ENCODE measurements at regions not wholly inside any gene's neighbourhood (a gene's known extent, or its start where the extent isn't known, plus 50 kb on each side); places are given as distances from the start of the nearest gene placed in this dataset.
"Not testable (repeated sequence)": the region's sequence is repeated elsewhere in the genome, so short reads cannot be mapped to it uniquely, and the experiment has no call there.

- no peaks in the 10 kb centered on the region for H3K36me3 Mint-ChIP-seq
- no peak for ATAC-seq
- H3K27me3 Mint-ChIP-seq (ENCODE audit: low read depth in 2 of 2) = peaks cover 28 to 46% of the 10 kb centered on the region in 2 donors
Measured at GRCh38 chr2:47964277-47964676, 58.0 kb upstream of the FBXO11 start.

GRCh38 chr2:47964722-47965434 lies 58.6 kb upstream of the FBXO11 start:
- TF ChIP-seq, protein P1, sequence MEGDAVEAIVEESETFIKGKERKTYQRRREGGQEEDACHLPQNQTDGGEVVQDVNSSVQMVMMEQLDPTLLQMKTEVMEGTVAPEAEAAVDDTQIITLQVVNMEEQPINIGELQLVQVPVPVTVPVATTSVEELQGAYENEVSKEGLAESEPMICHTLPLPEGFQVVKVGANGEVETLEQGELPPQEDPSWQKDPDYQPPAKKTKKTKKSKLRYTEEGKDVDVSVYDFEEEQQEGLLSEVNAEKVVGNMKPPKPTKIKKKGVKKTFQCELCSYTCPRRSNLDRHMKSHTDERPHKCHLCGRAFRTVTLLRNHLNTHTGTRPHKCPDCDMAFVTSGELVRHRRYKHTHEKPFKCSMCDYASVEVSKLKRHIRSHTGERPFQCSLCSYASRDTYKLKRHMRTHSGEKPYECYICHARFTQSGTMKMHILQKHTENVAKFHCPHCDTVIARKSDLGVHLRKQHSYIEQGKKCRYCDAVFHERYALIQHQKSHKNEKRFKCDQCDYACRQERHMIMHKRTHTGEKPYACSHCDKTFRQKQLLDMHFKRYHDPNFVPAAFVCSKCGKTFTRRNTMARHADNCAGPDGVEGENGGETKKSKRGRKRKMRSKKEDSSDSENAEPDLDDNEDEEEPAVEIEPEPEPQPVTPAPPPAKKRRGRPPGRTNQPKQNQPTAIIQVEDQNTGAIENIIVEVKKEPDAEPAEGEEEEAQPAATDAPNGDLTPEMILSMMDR (IDR thresholded peaks at IDR 0.05) = no peak
- Mint-ChIP-seq H3K4me3 (no peak overlapping the region), H3K9me3 (peaks cover 0 to 4% of the 10 kb centered on the region in 2 donors), H3K27me3 (ENCODE audit: low read depth in 2 of 2) (peaks cover 24 to 40% of the 10 kb centered on the region in 2 donors), H3K27ac (no peak overlapping the region), H3K36me3 (no peaks in the 10 kb centered on the region), H3K4me1 (no peaks in the 10 kb centered on the region)
- DNase-seq (peak in 1 of 2 donors; percentile 7), ATAC-seq (peak in 2 of 3 donors; percentile 34 to 45)
- H3K9me3 ChIP-seq (ENCODE audit: control insufficient read depth, insufficient read depth, low read length) = no peaks in the 10 kb centered on the region
- H3K27me3 ChIP-seq (ENCODE audit: control insufficient read depth, insufficient read depth, low read length) = peaks cover under 1% of the 10 kb centered on the region
- no peak overlapping the region for H3K27ac ChIP-seq (ENCODE audit: low read length)
- H3K4me1 ChIP-seq (ENCODE audit: control insufficient read depth, insufficient read depth, low read length) = no peaks in the 10 kb centered on the region
- 86% methylated on average over 6 of the region's 8 CpGs for WGBS (ENCODE audit: insufficient coverage)
- H3K36me3 ChIP-seq (ENCODE audit: control insufficient read depth, insufficient read depth, low read length) = no peaks in the 10 kb centered on the region
- H3K4me3 ChIP-seq (ENCODE audit: low read length) = no peak overlapping the region
- intact Hi-C loops (cut with micrococcal nuclease) = no loop called here

More at GRCh38 chr2:47964277-47964676, 58.0 kb upstream of the FBXO11 start:
- H3K4me3 Mint-ChIP-seq = no peak overlapping the region
- H3K27ac Mint-ChIP-seq = no peak overlapping the region
- Histone ChIP-seq H3K27ac (ENCODE audit: low read length) (no peak overlapping the region), H3K4me3 (ENCODE audit: low read length) (no peak overlapping the region), H3K27me3 (ENCODE audit: control insufficient read depth, insufficient read depth, low read length) (no peaks in the 10 kb centered on the region), H3K4me1 (ENCODE audit: control insufficient read depth, insufficient read depth, low read length) (no peaks in the 10 kb centered on the region), H3K9me3 (ENCODE audit: control insufficient read depth, insufficient read depth, low read length) (no peaks in the 10 kb centered on the region), H3K36me3 (ENCODE audit: control insufficient read depth, insufficient read depth, low read length) (no peaks in the 10 kb centered on the region)
- H3K4me1 Mint-ChIP-seq = no peaks in the 10 kb centered on the region
- no peak for DNase-seq
- TF ChIP-seq, protein P1 (IDR thresholded peaks at IDR 0.05) = no peak
- peaks cover 0 to 4% of the 10 kb centered on the region in 2 donors for H3K9me3 Mint-ChIP-seq
- intact Hi-C loops (cut with micrococcal nuclease) = no loop called here

DNA sequence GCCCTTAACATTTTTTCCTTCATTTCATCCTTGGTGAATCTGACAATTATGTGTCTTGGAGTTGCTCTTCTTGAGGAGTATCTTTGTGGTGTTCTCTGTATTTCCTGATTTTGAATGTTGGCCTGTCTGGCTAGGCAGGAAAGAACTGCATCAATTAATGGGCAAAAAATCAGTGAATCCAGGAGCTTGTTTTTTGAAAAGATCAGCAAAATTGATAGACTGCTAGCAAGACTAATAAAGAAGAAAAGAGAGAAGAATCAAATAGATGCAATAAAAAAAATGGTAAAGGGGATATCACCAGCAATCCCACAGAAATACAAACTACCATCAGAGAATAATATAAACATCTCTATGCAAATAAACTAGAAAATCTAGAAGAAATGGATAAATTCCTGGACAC lies 70.4 kb upstream of the FBXO11 start:
- H3K36me3 ChIP-seq (ENCODE audit: control insufficient read depth, insufficient read depth, low read length); ATAC-seq; H3K27me3 ChIP-seq (ENCODE audit: control insufficient read depth, insufficient read depth, low read length); H3K27ac ChIP-seq (ENCODE audit: low read length); intact Hi-C loops (cut with micrococcal nuclease); H3K4me1 Mint-ChIP-seq; H3K9me3 Mint-ChIP-seq; H3K4me1 ChIP-seq (ENCODE audit: control insufficient read depth, insufficient read depth, low read length); H3K27ac Mint-ChIP-seq; DNase-seq; H3K36me3 Mint-ChIP-seq; H3K9me3 ChIP-seq (ENCODE audit: control insufficient read depth, insufficient read depth, low read length); H3K4me3 ChIP-seq (ENCODE audit: low read length); H3K4me3 Mint-ChIP-seq: not testable (repeated sequence)
- H3K27me3 Mint-ChIP-seq (ENCODE audit: low read depth in 2 of 2) = peaks cover 22 to 54% of the 10 kb centered on the region in 2 donors

DNA sequence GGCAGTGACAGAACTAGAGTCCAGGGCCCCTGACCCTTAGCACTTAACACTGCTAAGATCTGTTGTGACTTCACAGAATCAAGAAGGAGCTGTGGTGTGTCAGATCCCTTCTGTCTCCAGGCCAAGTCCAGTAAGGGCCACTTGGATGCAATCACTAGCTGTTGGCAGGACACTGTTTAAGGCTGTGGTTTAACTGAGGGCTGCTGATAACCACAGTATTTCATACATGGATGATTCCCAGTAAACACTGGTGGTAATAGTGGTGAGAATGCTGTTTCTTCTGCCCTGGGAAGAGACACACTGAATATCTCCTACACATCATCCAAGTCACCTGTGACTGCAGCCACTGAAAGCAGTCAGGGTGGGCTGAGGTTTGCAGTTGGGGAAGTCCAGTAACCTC lies 77.7 kb upstream of the FBXO11 start:
- Mint-ChIP-seq H3K27ac (no peak overlapping the region), H3K4me1 (no peaks in the 10 kb centered on the region), H3K27me3 (ENCODE audit: low read depth in 2 of 2) (peaks cover 12 to 17% of the 10 kb centered on the region in 2 donors), H3K9me3 (no peaks in the 10 kb centered on the region), H3K4me3 (no peak overlapping the region), H3K36me3 (no peaks in the 10 kb centered on the region)
- ATAC-seq (no peak), DNase-seq (no peak)
- intact Hi-C loops (cut with micrococcal nuclease) = no loop called here
- TF ChIP-seq, protein P1 (IDR thresholded peaks at IDR 0.05) = no peak
- H3K36me3 ChIP-seq (ENCODE audit: control insufficient read depth, insufficient read depth, low read length) = no peaks in the 10 kb centered on the region
- no peaks in the 10 kb centered on the region for H3K27me3 ChIP-seq (ENCODE audit: control insufficient read depth, insufficient read depth, low read length)
- H3K9me3 ChIP-seq (ENCODE audit: control insufficient read depth, insufficient read depth, low read length) = no peaks in the 10 kb centered on the region
- H3K4me3 ChIP-seq (ENCODE audit: low read length) = no peak overlapping the region
- H3K4me1 ChIP-seq (ENCODE audit: control insufficient read depth, insufficient read depth, low read length) = no peaks in the 10 kb centered on the region
- H3K27ac ChIP-seq (ENCODE audit: low read length) = no peak overlapping the region

All from natural killer cell (primary cell).